ENCODE measurements at regions not wholly inside any gene's neighbourhood (a gene's known extent, or its start where the extent isn't known, plus 50 kb on each side); places are given as distances from the start of the nearest gene placed in this dataset.

GRCh38 chr9:86893811-86894490 lies 53.4 kb downstream of the GAS1 start:
- Histone ChIP-seq H3K4me1 (no peaks in the 10 kb centered on the region), H3K4me3 (no peak overlapping the region), H3K9me3 (no peaks in the 10 kb centered on the region), H3K27ac (no peak overlapping the region), H3K27me3 (no peaks in the 10 kb centered on the region), H3K36me3 (no peaks in the 10 kb centered on the region)
- 80 to 89% methylated on average over 6 of the region's 6 CpGs for WGBS, 2 donors
- TF ChIP-seq POLR2A (IDR thresholded peaks at IDR 0.05), result no peak
- TF ChIP-seq EP300 (IDR thresholded peaks at IDR 0.05), result no peak
- no peak for DNase-seq
- no peak for ATAC-seq (ENCODE audit: low FRiP score in 2 of 2)

GRCh38 chr9:86892576-86892975 lies 54.7 kb downstream of the GAS1 start:
- Histone ChIP-seq H3K27me3 (no peaks in the 10 kb centered on the region), H3K9me3 (no peaks in the 10 kb centered on the region), H3K4me1 (no peaks in the 10 kb centered on the region), H3K27ac (no peak overlapping the region), H3K36me3 (no peaks in the 10 kb centered on the region), H3K4me3 (no peak overlapping the region)
- ATAC-seq (ENCODE audit: low FRiP score in 2 of 2) (no peak), DNase-seq (no peak)
- 56 to 77% methylated on average over 3 of the region's 3 CpGs for WGBS, 2 donors
- TF ChIP-seq POLR2A (IDR thresholded peaks at IDR 0.05) (no peak), POLR2AphosphoS5 (IDR thresholded peaks at IDR 0.05) (no peak), EP300 (IDR thresholded peaks at IDR 0.05) (no peak), CTCF (IDR thresholded peaks at IDR 0.05) (no peak)

- 72 to 77% methylated on average over 4 of the region's 4 CpGs for WGBS, 2 donors
- H3K27me3 ChIP-seq, result no peaks in the 10 kb centered on the region
- no peak for DNase-seq
Measured at GRCh38 chr9:86891886-86892437, 55.3 kb downstream of the GAS1 start.

GRCh38 chr9:86891091-86891490 lies 56.2 kb downstream of the GAS1 start:
- no peaks in the 10 kb centered on the region for H3K4me1 ChIP-seq
- no peak overlapping the region for H3K27ac ChIP-seq
- WGBS, 2 donors, result 60 to 69% methylated on average over 3 of the region's 3 CpGs
- no peak overlapping the region for H3K4me3 ChIP-seq
- ATAC-seq (ENCODE audit: low FRiP score in 2 of 2) (no peak), DNase-seq (no peak)
- H3K36me3 ChIP-seq, result no peaks in the 10 kb centered on the region
- TF ChIP-seq POLR2A (IDR thresholded peaks at IDR 0.05) (no peak), CTCF (IDR thresholded peaks at IDR 0.05) (no peak), POLR2AphosphoS5 (IDR thresholded peaks at IDR 0.05) (no peak), EP300 (IDR thresholded peaks at IDR 0.05) (no peak)
- H3K27me3 ChIP-seq, result no peaks in the 10 kb centered on the region
- H3K9me3 ChIP-seq, result no peaks in the 10 kb centered on the region

More at GRCh38 chr9:86891886-86892437, 55.3 kb downstream of the GAS1 start:
- Histone ChIP-seq H3K4me3 (no peak overlapping the region), H3K36me3 (no peaks in the 10 kb centered on the region), H3K9me3 (no peaks in the 10 kb centered on the region), H3K4me1 (no peaks in the 10 kb centered on the region), H3K27ac (no peak overlapping the region)
- no peak for TF ChIP-seq CTCF (IDR thresholded peaks at IDR 0.05)
- no peak for TF ChIP-seq POLR2AphosphoS5 (IDR thresholded peaks at IDR 0.05)
- TF ChIP-seq POLR2A (IDR thresholded peaks at IDR 0.05), result no peak
- no peak for ATAC-seq (ENCODE audit: low FRiP score in 2 of 2)

DNA sequence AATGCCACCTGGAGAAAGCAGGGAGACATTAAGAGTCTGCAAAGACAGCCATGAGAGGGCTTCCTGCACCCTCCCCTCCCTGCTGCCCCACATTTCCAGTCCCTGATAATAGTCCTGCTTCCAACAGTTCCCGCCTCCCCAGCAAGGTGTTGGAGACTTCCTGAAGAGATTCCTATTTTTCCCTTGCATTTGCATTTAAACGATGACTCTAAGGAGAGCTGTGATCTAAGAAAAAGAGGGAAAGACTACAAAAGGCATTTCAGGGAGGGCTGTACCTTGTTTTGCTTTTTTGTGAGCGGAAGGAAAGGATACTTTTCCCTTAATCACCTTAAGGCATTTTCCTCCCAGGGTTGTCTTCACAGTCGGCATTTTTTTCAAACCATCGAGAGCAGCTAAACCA lies 62.1 kb downstream of the GAS1 start:
- no peaks in the 10 kb centered on the region for H3K36me3 ChIP-seq
- no peak for TF ChIP-seq EP300 (IDR thresholded peaks at IDR 0.05)
- no peak for TF ChIP-seq CTCF (IDR thresholded peaks at IDR 0.05)
- no peak for TF ChIP-seq POLR2A (IDR thresholded peaks at IDR 0.05)
- TF ChIP-seq POLR2AphosphoS5 (IDR thresholded peaks at IDR 0.05), result no peak
- 56 to 60% methylated on average over 5 of the region's 5 CpGs for WGBS, 2 donors
- no peak overlapping the region for H3K27ac ChIP-seq
- no peak for DNase-seq
- no peak for ATAC-seq (ENCODE audit: low FRiP score in 2 of 2)
- H3K4me3 ChIP-seq, result no peak overlapping the region
- H3K27me3 ChIP-seq, result no peaks in the 10 kb centered on the region
- H3K4me1 ChIP-seq, result no peaks in the 10 kb centered on the region
- H3K9me3 ChIP-seq, result no peaks in the 10 kb centered on the region
